Choroid plexus epithelial cell (primary cell): ENCODE measurements at regions not wholly inside any gene's neighbourhood (a gene's known extent, or its start where the extent isn't known, plus 50 kb on each side); places are given as distances from the start of the nearest gene placed in this dataset.

Experiments used
- DNase-seq: peaks from one replicate; pipeline ENCODE4 v3.0.0-alpha.2; 2010; ENCODE audit warnings: low read depth
- H3K4me3 ChIP-seq: 2 replicates; pipeline ENCODE4 v1.5.1; 2011; ENCODE audit warnings: low read depth, mild to moderate bottlenecking, control low read depth, low read length, moderate library complexity
- CTCF ChIP-seq: conservative IDR thresholded peaks from 2 replicates; pipeline ENCODE4 v1.5.1; 2011; ENCODE audit warnings: low read depth, mild to moderate bottlenecking, control low read depth, inconsistent platforms, low read length, moderate library complexity

- DNase-seq: no peak
- no peak for TF ChIP-seq CTCF
- no peak overlapping the region for H3K4me3 ChIP-seq
These were observed 80.1 kb upstream of the PPP1R3A start for GRCh38 chr7:113998934-113999333.

- no peak for DNase-seq
- H3K4me3 ChIP-seq: no peak overlapping the region
- no peak for TF ChIP-seq CTCF
These were observed 77.6 kb upstream of the PPP1R3A start for GRCh38 chr7:113996405-113996804.

GRCh38 chr7:113986216-113986615, 67.4 kb upstream of the PPP1R3A start:
- no peak for DNase-seq
- H3K4me3 ChIP-seq: no peak overlapping the region
- no peak for TF ChIP-seq CTCF

GRCh38 chr7:113976508-113976907, 57.7 kb upstream of the PPP1R3A start:
- DNase-seq: no peak
- H3K4me3 ChIP-seq: no peak overlapping the region
- no peak for TF ChIP-seq CTCF

- no peak for TF ChIP-seq CTCF
These were observed 49.9 kb upstream of the PPP1R3A start for GRCh38 chr7:113968713-113969112.

More at GRCh38 chr7:113968713-113969112, 49.9 kb upstream of the PPP1R3A start:
- no peak overlapping the region for H3K4me3 ChIP-seq
- no peak for DNase-seq
